Gastroesophageal sphincter (tissue), 3 donors: ENCODE measurements at regions not wholly inside any gene's neighbourhood (a gene's known extent, or its start where the extent isn't known, plus 50 kb on each side); places are given as distances from the start of the nearest gene placed in this dataset.

Experiments used
- POLR2A ChIP-seq, 2 donors: fragments of 450-650 bp; IDR thresholded peaks; one replicate each; pipeline ENCODE4 v1.6.1; 2017; ENCODE audit warnings: antibody characterized with exemption in 2 of 2, mild to moderate bottlenecking in 2 of 2, moderate library complexity in 1 of 2
- TF ChIP-seq, protein P1 (sequence below), 4 experiments: fragments of 200-600 bp in 2 of 4; fragments of 450-650 bp in 2 of 4; sonication (generic) in 1 of 4; IDR thresholded peaks; one replicate each; pipeline ENCODE4 v1.5.1; 2017 to 2019; ENCODE audit warnings: antibody characterized with exemption in 4 of 4, mild to moderate bottlenecking in 2 of 4, moderate library complexity in 2 of 4

DNA sequence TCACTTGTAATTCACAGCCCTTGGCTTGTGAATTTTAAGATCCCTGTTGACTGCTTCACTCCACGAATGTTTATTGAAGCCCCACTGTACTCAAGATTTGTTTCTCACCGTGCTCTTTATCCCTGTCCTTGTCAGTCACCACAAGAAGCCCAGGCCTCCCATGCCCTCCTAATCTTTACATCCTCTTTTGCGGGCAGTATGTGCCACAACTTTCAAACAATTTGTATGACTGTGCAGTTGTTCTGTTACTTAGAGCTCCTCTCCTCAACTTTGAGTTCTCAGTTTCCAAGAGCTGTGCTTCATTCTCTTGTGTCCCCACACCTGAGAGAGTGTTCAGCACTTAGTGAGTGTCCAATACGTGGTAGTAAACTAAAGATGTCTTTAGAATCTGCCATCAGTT is 467.7 kb downstream of the NKX6-1 start:
- TF ChIP-seq POLR2A (IDR thresholded peaks at IDR 0.05): no peak
- TF ChIP-seq, protein P1, sequence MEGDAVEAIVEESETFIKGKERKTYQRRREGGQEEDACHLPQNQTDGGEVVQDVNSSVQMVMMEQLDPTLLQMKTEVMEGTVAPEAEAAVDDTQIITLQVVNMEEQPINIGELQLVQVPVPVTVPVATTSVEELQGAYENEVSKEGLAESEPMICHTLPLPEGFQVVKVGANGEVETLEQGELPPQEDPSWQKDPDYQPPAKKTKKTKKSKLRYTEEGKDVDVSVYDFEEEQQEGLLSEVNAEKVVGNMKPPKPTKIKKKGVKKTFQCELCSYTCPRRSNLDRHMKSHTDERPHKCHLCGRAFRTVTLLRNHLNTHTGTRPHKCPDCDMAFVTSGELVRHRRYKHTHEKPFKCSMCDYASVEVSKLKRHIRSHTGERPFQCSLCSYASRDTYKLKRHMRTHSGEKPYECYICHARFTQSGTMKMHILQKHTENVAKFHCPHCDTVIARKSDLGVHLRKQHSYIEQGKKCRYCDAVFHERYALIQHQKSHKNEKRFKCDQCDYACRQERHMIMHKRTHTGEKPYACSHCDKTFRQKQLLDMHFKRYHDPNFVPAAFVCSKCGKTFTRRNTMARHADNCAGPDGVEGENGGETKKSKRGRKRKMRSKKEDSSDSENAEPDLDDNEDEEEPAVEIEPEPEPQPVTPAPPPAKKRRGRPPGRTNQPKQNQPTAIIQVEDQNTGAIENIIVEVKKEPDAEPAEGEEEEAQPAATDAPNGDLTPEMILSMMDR (IDR thresholded peaks at IDR 0.05): no peak
